Kidney tubule cell (primary cell): ENCODE measurements at regions not wholly inside any gene's neighbourhood (a gene's known extent, or its start where the extent isn't known, plus 50 kb on each side); places are given as distances from the start of the nearest gene placed in this dataset.
A peak's percentile ranks its signal among the peaks of the same experiment; 100 is the strongest.

Experiments
- DNase-seq: peaks from one replicate; pipeline ENCODE4 v3.0.0-alpha.2; 2018; ENCODE audit warnings: low spot score

- no peak for DNase-seq
Observed at GRCh38 chr21:38984982-38985567, 179.3 kb downstream of the ETS2 start.

- DNase-seq = no peak
Observed at GRCh38 chr21:38984568-38984967, 178.8 kb downstream of the ETS2 start.

GRCh38 chr21:38983560-38983959, 177.8 kb downstream of the ETS2 start:
- DNase-seq = no peak

- no peak for DNase-seq
Observed at GRCh38 chr21:38982804-38983203, 177.1 kb downstream of the ETS2 start.

GRCh38 chr21:38982096-38982495, 176.4 kb downstream of the ETS2 start:
- DNase-seq = peak; percentile 79

- no peak for DNase-seq
Observed at GRCh38 chr21:38980416-38981313, 174.9 kb downstream of the ETS2 start.

GRCh38 chr21:38979271-38980121, 173.8 kb downstream of the ETS2 start:
- DNase-seq = peak; percentile 51

- no peak for DNase-seq
Observed at GRCh38 chr21:38976900-38977299, 171.2 kb downstream of the ETS2 start.

- peak; percentile 62 for DNase-seq
Observed at GRCh38 chr21:38973552-38973951, 167.8 kb downstream of the ETS2 start.

- no peak for DNase-seq
Observed at GRCh38 chr21:38972078-38972477, 166.3 kb downstream of the ETS2 start.

- DNase-seq = no peak
Observed at GRCh38 chr21:38970765-38971164, 165.0 kb downstream of the ETS2 start.

- no peak for DNase-seq
Observed at GRCh38 chr21:38968887-38969543, 163.3 kb downstream of the ETS2 start.

GRCh38 chr21:38965910-38966504, 160.3 kb downstream of the ETS2 start:
- DNase-seq = peak; percentile 92

GRCh38 chr21:38965241-38965640, 159.5 kb downstream of the ETS2 start:
- DNase-seq = peak; percentile 33

- DNase-seq = no peak
Observed at GRCh38 chr21:38963006-38963405, 157.3 kb downstream of the ETS2 start.

GRCh38 chr21:38960251-38960650, 154.5 kb downstream of the ETS2 start:
- DNase-seq = no peak

- DNase-seq = peak; percentile 50
Observed at GRCh38 chr21:38959692-38960061, 153.9 kb downstream of the ETS2 start.

GRCh38 chr21:38958940-38959691, 153.4 kb downstream of the ETS2 start:
- peak; percentile 93 for DNase-seq

- no peak for DNase-seq
Observed at GRCh38 chr21:38958323-38958705, 152.6 kb downstream of the ETS2 start.

GRCh38 chr21:38957575-38958322, 152.0 kb downstream of the ETS2 start:
- no peak for DNase-seq
